Breast epithelium (tissue), 3 donors: ENCODE measurements at regions not wholly inside any gene's neighbourhood (a gene's known extent, or its start where the extent isn't known, plus 50 kb on each side); places are given as distances from the start of the nearest gene placed in this dataset.

Experiments used
- CTCF ChIP-seq, 3 donors: fragments of 450-650 bp; IDR thresholded peaks; one replicate each; pipeline ENCODE4 v1.5.1; 2016 to 2017; ENCODE audit warnings: antibody characterized with exemption in 3 of 3, mild to moderate bottlenecking in 3 of 3, moderate library complexity in 3 of 3
- POLR2A ChIP-seq: fragments of 450-650 bp; IDR thresholded peaks from one replicate; pipeline ENCODE4 v1.6.1; 2016; ENCODE audit warnings: antibody characterized with exemption, mild to moderate bottlenecking, moderate library complexity

GRCh38 chr5:43926923-43927322 is 323.9 kb downstream of the NNT start:
- TF ChIP-seq POLR2A (no peak), CTCF (IDR thresholded peaks at IDR 0.05) (no peak)
